Gastroesophageal sphincter (tissue), 4 donors: ENCODE measurements at regions not wholly inside any gene's neighbourhood (a gene's known extent, or its start where the extent isn't known, plus 50 kb on each side); places are given as distances from the start of the nearest gene placed in this dataset.

Experiments
- ATAC-seq: fragments of 150-250 bp; one replicate; pipeline ENCODE4 v1.9.1; 2016; ENCODE audit warnings: mild to moderate bottlenecking, moderate library complexity
- H3K27ac ChIP-seq, 4 donors: fragments of 200-600 bp; sonication (generic) in 3 of 4; 1 replicate in 3 of 4; 2 replicates in 1 of 4; pipeline ENCODE4 v1.5.1; 2016 to 2019
- H3K27me3 ChIP-seq: fragments of 200-600 bp; sonication (generic); one replicate; pipeline ENCODE4 v1.5.1; 2019
- H3K36me3 ChIP-seq, 2 donors: fragments of 200-600 bp; sonication (generic); one replicate each; pipeline ENCODE4 v1.5.1; 2019; ENCODE audit warnings: control low read depth in 1 of 2
- H3K4me1 ChIP-seq, 3 donors: fragments of 200-600 bp; sonication (generic); 1 replicate in 2 of 3; 2 replicates in 1 of 3; pipeline ENCODE4 v1.5.1; 2016 to 2019; ENCODE audit warnings: control low read depth in 2 of 3
- H3K4me3 ChIP-seq, 2 donors: fragments of 200-600 bp; sonication (generic); one replicate each; pipeline ENCODE4 v1.5.1; 2019; ENCODE audit warnings: mild to moderate bottlenecking in 1 of 2, moderate library complexity in 1 of 2
- H3K9me3 ChIP-seq, 3 donors: fragments of 200-600 bp; sonication (generic); one replicate each; pipeline ENCODE4 v1.5.1; 2017 to 2019; ENCODE audit warnings: control low read depth in 2 of 3
- CTCF ChIP-seq, 4 experiments: fragments of 200-600 bp in 2 of 4; fragments of 450-650 bp in 2 of 4; sonication (generic) in 1 of 4; IDR thresholded peaks; one replicate each; pipeline ENCODE4 v1.5.1; 2017 to 2019; ENCODE audit warnings: antibody characterized with exemption in 4 of 4, mild to moderate bottlenecking in 2 of 4, moderate library complexity in 2 of 4
- EP300 ChIP-seq: sonication (generic); formaldehyde crosslinking; IDR thresholded peaks from one replicate; pipeline ENCODE4 v1.6.1; 2017; ENCODE audit warnings: antibody characterized with exemption, mild to moderate bottlenecking
- POLR2A ChIP-seq, 2 donors: fragments of 450-650 bp; IDR thresholded peaks; one replicate each; pipeline ENCODE4 v1.6.1; 2017; ENCODE audit warnings: antibody characterized with exemption in 2 of 2, mild to moderate bottlenecking in 2 of 2, moderate library complexity in 1 of 2
- POLR2AphosphoS5 ChIP-seq: sonication (generic); formaldehyde crosslinking; IDR thresholded peaks from one replicate; pipeline ENCODE4 v1.6.1; 2017; ENCODE audit warnings: antibody characterized with exemption
- WGBS, 2 donors: methylation state at CpG; one replicate each; pipeline ENCODE4 v1.1.5; 2018; ENCODE audit warnings: low coverage in 1 of 2; 5-methylcytosine and 5-hydroxymethylcytosine counted together

GRCh38 chr20:48210111-48211027 lies 425.1 kb upstream of the SULF2 start:
- no peaks in the 10 kb centered on the region for H3K4me1 ChIP-seq
- ATAC-seq = no peak
- 64 to 100% methylated on average over 3 to 10 of the region's 27 CpGs for WGBS, 2 donors
- no peak overlapping the region for H3K4me3 ChIP-seq
- H3K36me3 ChIP-seq = no peaks in the 10 kb centered on the region
- H3K27ac ChIP-seq = no peak overlapping the region
- H3K9me3 ChIP-seq = no peaks in the 10 kb centered on the region
- H3K27me3 ChIP-seq = no peaks in the 10 kb centered on the region
- TF ChIP-seq CTCF (IDR thresholded peaks at IDR 0.05) (no peak), POLR2A (IDR thresholded peaks at IDR 0.05) (no peak), EP300 (no peak), POLR2AphosphoS5 (no peak)

- Histone ChIP-seq H3K27me3 (no peaks in the 10 kb centered on the region), H3K4me1 (no peaks in the 10 kb centered on the region), H3K9me3 (no peaks in the 10 kb centered on the region), H3K36me3 (no peaks in the 10 kb centered on the region), H3K4me3 (no peak overlapping the region), H3K27ac (no peak overlapping the region)
- TF ChIP-seq CTCF (IDR thresholded peaks at IDR 0.05) = no peak
- TF ChIP-seq POLR2A (IDR thresholded peaks at IDR 0.05) = no peak
- TF ChIP-seq EP300 = no peak
- no peak for TF ChIP-seq POLR2AphosphoS5
- ATAC-seq = no peak
- whole genome bisulfite sequencing, 2 donors = no CpG with 5 or more reads among the region's 5 CpGs
Observed at GRCh38 chr20:48209102-48209501, 423.8 kb upstream of the SULF2 start.

- WGBS, 2 donors = 84 to 93% methylated on average over 6 to 7 of the region's 10 CpGs
- no peaks in the 10 kb centered on the region for H3K27me3 ChIP-seq
- H3K4me1 ChIP-seq = no peaks in the 10 kb centered on the region
Observed at GRCh38 chr20:48208176-48208575, 422.9 kb upstream of the SULF2 start.

GRCh38 chr20:48207505-48207904 lies 422.2 kb upstream of the SULF2 start:
- Histone ChIP-seq H3K27ac (no peak overlapping the region), H3K4me3 (no peak overlapping the region)
- no peak for TF ChIP-seq POLR2A (IDR thresholded peaks at IDR 0.05)
- TF ChIP-seq EP300 = no peak
- TF ChIP-seq CTCF (IDR thresholded peaks at IDR 0.05) = no peak
- TF ChIP-seq POLR2AphosphoS5 = no peak

More at GRCh38 chr20:48208176-48208575, 422.9 kb upstream of the SULF2 start:
- no peak for ATAC-seq
- Histone ChIP-seq H3K36me3 (no peaks in the 10 kb centered on the region), H3K4me3 (no peak overlapping the region), H3K9me3 (no peaks in the 10 kb centered on the region), H3K27ac (no peak overlapping the region)
- TF ChIP-seq POLR2AphosphoS5 (no peak), CTCF (IDR thresholded peaks at IDR 0.05) (no peak), POLR2A (IDR thresholded peaks at IDR 0.05) (no peak), EP300 (no peak)

GRCh38 chr20:48205786-48206185 lies 420.5 kb upstream of the SULF2 start:
- Histone ChIP-seq H3K27me3 (no peaks in the 10 kb centered on the region), H3K36me3 (no peaks in the 10 kb centered on the region), H3K4me3 (no peak overlapping the region), H3K27ac (no peak overlapping the region), H3K4me1 (no peaks in the 10 kb centered on the region), H3K9me3 (no peaks in the 10 kb centered on the region)
- TF ChIP-seq CTCF (IDR thresholded peaks at IDR 0.05) = no peak
- no peak for TF ChIP-seq POLR2AphosphoS5
- TF ChIP-seq POLR2A (IDR thresholded peaks at IDR 0.05) = no peak
- no peak for TF ChIP-seq EP300
- no CpG with 5 or more reads among the region's 7 CpGs for WGBS, 2 donors
- no peak for ATAC-seq

More at GRCh38 chr20:48207505-48207904, 422.2 kb upstream of the SULF2 start:
- no peaks in the 10 kb centered on the region for H3K27me3 ChIP-seq
- no peaks in the 10 kb centered on the region for H3K9me3 ChIP-seq
- H3K4me1 ChIP-seq = no peaks in the 10 kb centered on the region
- no peak for ATAC-seq
- WGBS, 2 donors = 67 to 94% methylated on average over 1 to 4 of the region's 4 CpGs
- H3K36me3 ChIP-seq = no peaks in the 10 kb centered on the region
